ENCODE measurements at regions not wholly inside any gene's neighbourhood (a gene's known extent, or its start where the extent isn't known, plus 50 kb on each side); places are given as distances from the start of the nearest gene placed in this dataset.

- Histone ChIP-seq H3K36me3 (no peaks in the 10 kb centered on the region), H3K4me1 (no peaks in the 10 kb centered on the region), H3K27ac (no peak overlapping the region), H3K4me3 (no peak overlapping the region), H3K9me3 (no peaks in the 10 kb centered on the region), H3K27me3 (no peaks in the 10 kb centered on the region)
- no peak for DNase-seq (ENCODE audit: low spot score in 2 of 2)
- 69% methylated on average over 2 of the region's 2 CpGs for WGBS
- TF ChIP-seq POLR2A (IDR thresholded peaks at IDR 0.05) (no peak), POLR2AphosphoS5 (IDR thresholded peaks at IDR 0.05) (no peak), CTCF (IDR thresholded peaks at IDR 0.05) (no peak)
Observed at GRCh38 chr2:66686755-66687154, 251.8 kb downstream of the MEIS1 start.

GRCh38 chr2:66688951-66689350 lies 254.0 kb downstream of the MEIS1 start:
- Histone ChIP-seq H3K36me3 (no peaks in the 10 kb centered on the region), H3K4me1 (no peaks in the 10 kb centered on the region), H3K27me3 (no peaks in the 10 kb centered on the region), H3K9me3 (no peaks in the 10 kb centered on the region), H3K4me3 (no peak overlapping the region), H3K27ac (no peak overlapping the region)
- TF ChIP-seq CTCF (IDR thresholded peaks at IDR 0.05), result no peak
- no peak for TF ChIP-seq EP300 (IDR thresholded peaks at IDR 0.05)
- TF ChIP-seq POLR2AphosphoS5 (IDR thresholded peaks at IDR 0.05), result no peak
- TF ChIP-seq POLR2A (IDR thresholded peaks at IDR 0.05), result no peak
- no peak for DNase-seq (ENCODE audit: low spot score in 2 of 2)
- 80% methylated on average over 8 of the region's 8 CpGs for WGBS

DNA sequence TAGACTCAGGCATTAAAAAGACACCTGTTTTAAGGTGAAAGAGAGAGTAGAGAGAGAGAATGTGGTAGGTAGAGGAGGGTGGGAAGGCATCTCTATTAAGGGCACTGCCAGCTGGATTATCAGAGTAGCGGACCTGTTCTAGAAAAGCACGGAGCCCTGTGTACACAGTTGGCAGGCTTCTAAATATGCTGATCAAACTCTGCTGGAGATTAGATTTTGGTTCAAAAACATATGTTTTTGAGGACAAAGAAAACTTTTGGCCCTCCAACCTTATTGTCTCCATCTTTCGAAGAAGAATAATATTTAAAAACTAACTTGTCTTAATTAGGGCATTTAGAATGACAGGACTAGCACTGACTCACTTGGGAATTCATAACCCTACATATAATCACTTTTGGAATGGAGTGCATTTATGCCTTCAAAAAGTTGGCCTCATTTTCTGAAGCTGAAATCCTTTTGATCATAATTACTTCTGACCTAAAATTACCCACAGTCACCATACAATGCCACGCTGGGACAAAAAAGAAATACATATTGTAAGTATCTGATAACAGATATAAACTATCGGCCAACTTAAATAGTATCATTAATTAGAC lies 254.6 kb downstream of the MEIS1 start:
- DNase-seq (ENCODE audit: low spot score in 2 of 2), result no peak
- H3K4me1 ChIP-seq, result no peaks in the 10 kb centered on the region
- WGBS, result 87% methylated on average over 5 of the region's 5 CpGs
- H3K36me3 ChIP-seq, result no peaks in the 10 kb centered on the region
- TF ChIP-seq POLR2AphosphoS5 (IDR thresholded peaks at IDR 0.05) (no peak), POLR2A (IDR thresholded peaks at IDR 0.05) (no peak), CTCF (IDR thresholded peaks at IDR 0.05) (no peak), EP300 (IDR thresholded peaks at IDR 0.05) (no peak)
- no peaks in the 10 kb centered on the region for H3K9me3 ChIP-seq
- no peak overlapping the region for H3K27ac ChIP-seq
- no peak overlapping the region for H3K4me3 ChIP-seq
- no peaks in the 10 kb centered on the region for H3K27me3 ChIP-seq

- Histone ChIP-seq H3K4me1 (no peaks in the 10 kb centered on the region), H3K27ac (no peak overlapping the region), H3K27me3 (no peaks in the 10 kb centered on the region), H3K4me3 (no peak overlapping the region), H3K9me3 (no peaks in the 10 kb centered on the region), H3K36me3 (no peaks in the 10 kb centered on the region)
- TF ChIP-seq POLR2A (IDR thresholded peaks at IDR 0.05), result no peak
- no peak for TF ChIP-seq CTCF (IDR thresholded peaks at IDR 0.05)
- TF ChIP-seq POLR2AphosphoS5 (IDR thresholded peaks at IDR 0.05), result no peak
- TF ChIP-seq EP300 (IDR thresholded peaks at IDR 0.05), result no peak
- no peak for DNase-seq (ENCODE audit: low spot score in 2 of 2)
- 71% methylated on average over 10 of the region's 10 CpGs for WGBS
Observed at GRCh38 chr2:66691031-66691965, 256.4 kb downstream of the MEIS1 start.

DNA sequence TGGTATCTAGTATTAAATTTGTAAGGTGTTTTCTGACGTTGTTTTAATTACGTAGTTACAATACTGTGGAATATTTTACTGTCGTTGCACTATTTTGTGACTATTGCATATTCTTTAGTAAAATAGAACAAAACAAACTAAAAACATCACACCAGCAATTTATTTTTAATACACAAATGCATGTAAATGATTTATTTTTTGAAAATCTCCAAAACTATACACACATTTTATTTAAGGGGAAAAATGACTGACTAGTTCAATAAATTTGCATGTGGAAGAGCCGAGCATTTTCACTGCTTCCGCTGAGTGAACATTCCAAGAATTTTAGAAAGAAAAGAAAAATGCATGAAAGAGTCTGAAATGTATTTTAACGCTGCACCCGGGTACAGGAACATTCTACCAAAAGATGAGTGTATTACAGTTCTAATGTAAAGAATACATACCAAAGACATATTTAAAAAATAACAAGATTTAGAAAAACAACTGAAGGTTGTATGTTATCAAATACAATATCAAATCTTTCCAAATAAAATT lies 257.7 kb downstream of the MEIS1 start:
- TF ChIP-seq EP300 (IDR thresholded peaks at IDR 0.05) (no peak), CTCF (IDR thresholded peaks at IDR 0.05) (no peak), POLR2AphosphoS5 (IDR thresholded peaks at IDR 0.05) (no peak), POLR2A (IDR thresholded peaks at IDR 0.05) (no peak)
- DNase-seq (ENCODE audit: low spot score in 2 of 2), result no peak
- WGBS, result 87% methylated on average over 7 of the region's 7 CpGs
- Histone ChIP-seq H3K27ac (no peak overlapping the region), H3K9me3 (no peaks in the 10 kb centered on the region), H3K27me3 (no peaks in the 10 kb centered on the region), H3K36me3 (no peaks in the 10 kb centered on the region), H3K4me1 (no peaks in the 10 kb centered on the region), H3K4me3 (no peak overlapping the region)
